ENCODE measurements at regions not wholly inside any gene's neighbourhood (a gene's known extent, or its start where the extent isn't known, plus 50 kb on each side); places are given as distances from the start of the nearest gene placed in this dataset.

DNA sequence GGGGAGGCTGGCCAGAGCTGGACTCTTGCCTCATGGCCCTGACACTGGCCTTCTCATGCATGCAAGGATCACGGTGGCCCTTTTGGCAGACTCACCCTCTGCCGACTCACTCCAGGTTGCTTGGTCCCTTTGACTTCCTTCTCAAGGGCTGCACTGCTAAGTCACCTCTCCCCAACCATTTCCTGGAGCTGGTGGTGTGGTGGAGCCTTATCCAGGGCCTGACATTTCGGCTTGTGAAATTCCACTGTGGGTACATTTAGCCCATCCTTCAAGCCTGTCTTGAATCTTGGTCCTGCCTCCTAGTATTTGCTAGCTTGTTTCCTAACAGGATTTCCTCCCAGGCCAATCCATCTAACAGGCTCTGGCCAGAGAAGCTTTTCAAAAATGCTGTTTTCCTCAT lies 52.6 kb upstream of the JUN start:
- intact Hi-C loops (cut with DNase I): no loop called here
- no peaks in the 10 kb centered on the region for H3K9me3 ChIP-seq
- H3K4me3 ChIP-seq: no peak overlapping the region
- no peaks in the 10 kb centered on the region for H3K4me1 ChIP-seq
- H3K27ac ChIP-seq: no peak overlapping the region
- H3K36me3 ChIP-seq: no peaks in the 10 kb centered on the region
- H3K27me3 ChIP-seq: no peaks in the 10 kb centered on the region
- no peak for DNase-seq (ENCODE audit: extremely low spot score in 2 of 2)
- TF ChIP-seq POLR2AphosphoS5 (IDR thresholded peaks at IDR 0.05; ENCODE audit: insufficient read depth in 1 of 2, low read depth in 1 of 2): no peak
- TF ChIP-seq, protein P1, sequence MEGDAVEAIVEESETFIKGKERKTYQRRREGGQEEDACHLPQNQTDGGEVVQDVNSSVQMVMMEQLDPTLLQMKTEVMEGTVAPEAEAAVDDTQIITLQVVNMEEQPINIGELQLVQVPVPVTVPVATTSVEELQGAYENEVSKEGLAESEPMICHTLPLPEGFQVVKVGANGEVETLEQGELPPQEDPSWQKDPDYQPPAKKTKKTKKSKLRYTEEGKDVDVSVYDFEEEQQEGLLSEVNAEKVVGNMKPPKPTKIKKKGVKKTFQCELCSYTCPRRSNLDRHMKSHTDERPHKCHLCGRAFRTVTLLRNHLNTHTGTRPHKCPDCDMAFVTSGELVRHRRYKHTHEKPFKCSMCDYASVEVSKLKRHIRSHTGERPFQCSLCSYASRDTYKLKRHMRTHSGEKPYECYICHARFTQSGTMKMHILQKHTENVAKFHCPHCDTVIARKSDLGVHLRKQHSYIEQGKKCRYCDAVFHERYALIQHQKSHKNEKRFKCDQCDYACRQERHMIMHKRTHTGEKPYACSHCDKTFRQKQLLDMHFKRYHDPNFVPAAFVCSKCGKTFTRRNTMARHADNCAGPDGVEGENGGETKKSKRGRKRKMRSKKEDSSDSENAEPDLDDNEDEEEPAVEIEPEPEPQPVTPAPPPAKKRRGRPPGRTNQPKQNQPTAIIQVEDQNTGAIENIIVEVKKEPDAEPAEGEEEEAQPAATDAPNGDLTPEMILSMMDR (IDR thresholded peaks at IDR 0.05): no peak
- no peak for TF ChIP-seq POLR2A (IDR thresholded peaks at IDR 0.05)

DNA sequence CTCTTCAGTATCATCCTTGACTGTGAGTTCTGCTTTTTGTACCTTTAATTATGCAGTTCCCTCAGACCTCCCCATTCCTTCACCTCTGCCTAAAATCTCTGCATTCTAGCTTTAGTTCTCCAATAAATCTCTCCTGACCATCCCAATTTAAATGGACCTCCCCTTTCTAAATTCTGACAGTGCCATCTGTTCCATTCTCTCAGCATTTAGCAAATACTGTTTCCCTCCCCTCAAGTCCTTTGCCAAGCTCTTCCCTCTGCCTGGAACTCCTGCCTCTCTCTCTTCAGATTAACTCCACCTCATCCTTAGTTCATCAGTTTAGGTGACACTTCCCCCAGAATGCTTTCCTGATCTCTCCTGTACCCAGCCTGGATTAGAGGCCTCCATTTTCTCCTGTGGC lies 54.0 kb upstream of the JUN start:
- Histone ChIP-seq H3K27me3 (no peaks in the 10 kb centered on the region), H3K9me3 (no peaks in the 10 kb centered on the region), H3K36me3 (no peaks in the 10 kb centered on the region), H3K4me1 (no peaks in the 10 kb centered on the region), H3K27ac (no peak overlapping the region), H3K4me3 (no peak overlapping the region)
- intact Hi-C loops (cut with DNase I): no loop called here
- DNase-seq (ENCODE audit: extremely low spot score in 2 of 2): no peak
- TF ChIP-seq POLR2A (IDR thresholded peaks at IDR 0.05) (no peak), POLR2AphosphoS5 (IDR thresholded peaks at IDR 0.05; ENCODE audit: insufficient read depth in 1 of 2, low read depth in 1 of 2) (no peak)
- TF ChIP-seq, protein P1 (IDR thresholded peaks at IDR 0.05): no peak

DNA sequence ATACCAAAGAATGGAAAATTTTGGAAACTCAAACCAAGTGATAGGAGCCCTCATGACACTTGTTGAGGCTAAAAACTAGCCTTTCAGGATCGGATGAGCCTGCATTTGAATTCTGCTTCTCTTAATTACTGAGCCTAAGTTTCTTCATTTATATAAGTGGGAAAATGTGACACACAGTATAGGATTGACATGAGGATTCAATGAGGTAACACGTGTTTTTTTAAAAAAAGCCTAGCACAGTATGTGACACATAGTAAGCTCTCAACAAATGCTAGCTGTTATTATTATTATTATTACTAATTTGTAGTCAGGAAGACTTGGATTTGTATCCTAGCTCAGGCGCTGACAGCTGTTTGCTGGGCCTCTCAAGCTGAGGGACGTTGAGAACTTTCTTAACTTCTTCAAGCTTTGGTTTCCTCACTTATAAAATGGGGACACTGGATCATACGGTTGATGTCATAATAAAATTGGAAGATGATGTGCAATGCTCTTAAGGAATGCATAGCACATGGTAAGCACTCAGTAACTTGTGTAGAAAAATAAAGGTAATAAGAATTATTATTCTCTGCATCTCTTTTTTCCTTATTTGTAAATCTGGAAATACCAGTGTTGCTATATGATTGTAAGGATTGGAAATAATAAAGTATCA lies 55.4 kb upstream of the JUN start:
- TF ChIP-seq, protein P1 (IDR thresholded peaks at IDR 0.05): no peak
- no peak for TF ChIP-seq POLR2AphosphoS5 (IDR thresholded peaks at IDR 0.05; ENCODE audit: insufficient read depth in 1 of 2, low read depth in 1 of 2)
- TF ChIP-seq POLR2A (IDR thresholded peaks at IDR 0.05): no peak
- DNase-seq (ENCODE audit: extremely low spot score in 2 of 2): no peak
- no peaks in the 10 kb centered on the region for H3K36me3 ChIP-seq
- intact Hi-C loops (cut with DNase I): no loop called here
- H3K27me3 ChIP-seq: no peaks in the 10 kb centered on the region
- H3K4me1 ChIP-seq: no peaks in the 10 kb centered on the region
- H3K9me3 ChIP-seq: no peaks in the 10 kb centered on the region
- H3K27ac ChIP-seq: no peak overlapping the region
- H3K4me3 ChIP-seq: no peak overlapping the region

DNA sequence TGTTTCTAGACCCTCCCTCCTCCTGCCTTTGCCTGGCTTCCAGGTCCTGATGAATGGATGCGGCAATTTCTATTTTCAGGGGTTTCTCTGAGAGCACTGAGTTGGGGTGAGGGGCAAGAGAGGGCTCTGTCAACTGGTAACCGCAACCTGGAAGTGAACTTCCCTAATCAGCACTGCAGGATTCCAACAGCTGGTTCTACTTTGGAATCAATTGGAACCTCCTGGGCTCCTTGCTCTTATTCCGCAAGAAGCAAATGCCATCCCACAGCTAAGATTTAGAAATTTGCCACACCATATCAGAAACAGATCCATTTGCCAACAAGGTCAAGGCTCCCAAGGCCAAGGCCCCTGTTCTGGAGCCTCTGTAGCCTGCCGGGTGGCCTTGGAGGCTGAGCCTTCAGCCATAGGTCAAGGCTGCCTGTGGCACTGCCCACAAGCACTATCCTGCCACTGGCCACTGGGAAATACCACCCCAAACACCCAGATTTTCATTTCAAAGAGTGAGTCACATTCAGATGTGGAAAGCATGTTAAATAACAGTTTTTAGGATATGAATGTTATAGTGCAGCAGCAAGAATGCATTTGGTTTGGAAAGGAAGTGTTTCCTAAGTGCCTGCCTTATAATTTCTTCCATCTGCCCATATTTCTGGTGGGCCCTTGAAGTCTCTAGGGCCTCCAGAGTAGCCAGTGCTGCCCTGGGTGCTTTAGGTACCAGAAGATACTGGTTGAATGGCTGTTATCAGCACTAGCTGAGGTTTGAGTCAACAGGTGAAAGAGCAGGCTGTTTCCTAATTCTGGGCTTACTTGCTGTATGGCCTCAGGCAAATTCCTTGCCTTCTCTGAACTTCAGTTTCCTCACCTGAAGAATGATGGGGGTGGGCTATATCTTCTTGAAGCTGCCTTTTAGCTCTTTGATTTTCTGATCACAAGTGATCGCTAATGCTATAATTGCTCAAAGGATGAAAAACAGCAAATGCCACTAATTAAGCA lies 56.3 kb upstream of the JUN start:
- no peak for TF ChIP-seq POLR2A (IDR thresholded peaks at IDR 0.05)
- TF ChIP-seq POLR2AphosphoS5 (IDR thresholded peaks at IDR 0.05; ENCODE audit: insufficient read depth in 1 of 2, low read depth in 1 of 2): no peak
- TF ChIP-seq, protein P1 (IDR thresholded peaks at IDR 0.05): no peak
- Histone ChIP-seq H3K4me3 (no peak overlapping the region), H3K9me3 (no peaks in the 10 kb centered on the region), H3K36me3 (no peaks in the 10 kb centered on the region), H3K4me1 (no peaks in the 10 kb centered on the region), H3K27ac (no peak overlapping the region), H3K27me3 (no peaks in the 10 kb centered on the region)
- intact Hi-C loops (cut with DNase I): no loop called here
- DNase-seq (ENCODE audit: extremely low spot score in 2 of 2): no peak

DNA sequence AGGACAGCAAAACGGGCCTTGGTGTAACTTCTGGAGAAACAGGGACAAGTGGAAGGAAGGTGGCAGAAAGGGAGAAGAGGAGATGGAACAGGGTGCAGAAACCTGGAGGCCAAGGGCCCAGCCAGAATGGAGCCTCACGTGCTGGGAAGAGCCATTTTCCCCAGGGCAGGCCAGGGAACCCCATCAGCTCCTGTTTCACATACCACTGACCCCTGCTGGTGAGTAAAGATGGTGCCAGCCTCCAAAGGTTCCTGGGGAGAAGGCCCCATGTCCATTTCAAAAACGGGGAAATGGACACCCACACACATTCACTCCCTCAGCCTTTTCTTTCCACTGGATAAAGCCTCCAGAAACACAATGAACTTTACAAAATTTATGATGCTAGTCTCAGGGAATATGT lies 57.6 kb upstream of the JUN start:
- Histone ChIP-seq H3K4me1 (no peaks in the 10 kb centered on the region), H3K27me3 (no peaks in the 10 kb centered on the region), H3K4me3 (no peak overlapping the region), H3K9me3 (no peaks in the 10 kb centered on the region), H3K36me3 (no peaks in the 10 kb centered on the region), H3K27ac (no peak overlapping the region)
- intact Hi-C loops (cut with DNase I): no loop called here
- TF ChIP-seq, protein P1 (IDR thresholded peaks at IDR 0.05): peak in 1 of 3 experiments; percentile 25
- no peak for TF ChIP-seq POLR2AphosphoS5 (IDR thresholded peaks at IDR 0.05; ENCODE audit: insufficient read depth in 1 of 2, low read depth in 1 of 2)
- no peak for DNase-seq (ENCODE audit: extremely low spot score in 2 of 2)
